GM19452 (cell line): ENCODE measurements at regions not wholly inside any gene's neighbourhood (a gene's known extent, or its start where the extent isn't known, plus 50 kb on each side); places are given as distances from the start of the nearest gene placed in this dataset.
"Not testable (repeated sequence)": the region's sequence is repeated elsewhere in the genome, so short reads cannot be mapped to it uniquely, and the experiment has no call there.

Experiments
- ATAC-seq: cut with Tn5 transposase; IDR thresholded peaks from one replicate; pipeline ENCODE4 v1.9.1; 2021; ENCODE audit not compliant: unreplicated experiment

DNA sequence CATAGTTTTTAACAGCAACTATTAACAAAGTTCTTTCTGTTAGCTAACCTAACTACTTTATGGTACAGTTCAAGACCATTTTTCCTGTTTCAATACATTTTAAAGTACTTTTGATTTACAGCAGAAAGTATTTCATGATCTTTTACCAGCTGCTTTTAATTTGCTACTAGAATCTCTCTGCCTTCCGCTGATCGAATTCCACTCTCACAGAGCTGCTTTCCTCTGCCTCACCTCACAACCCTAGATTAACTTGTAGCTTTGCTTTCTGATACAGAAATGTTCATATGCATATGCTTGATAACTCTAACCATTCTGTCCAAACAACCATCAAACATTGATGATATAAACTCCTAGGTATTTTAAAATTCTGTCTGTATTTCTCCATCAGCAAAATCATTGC lies 463.2 kb upstream of the ZEB2 start:
- no peak for ATAC-seq

DNA sequence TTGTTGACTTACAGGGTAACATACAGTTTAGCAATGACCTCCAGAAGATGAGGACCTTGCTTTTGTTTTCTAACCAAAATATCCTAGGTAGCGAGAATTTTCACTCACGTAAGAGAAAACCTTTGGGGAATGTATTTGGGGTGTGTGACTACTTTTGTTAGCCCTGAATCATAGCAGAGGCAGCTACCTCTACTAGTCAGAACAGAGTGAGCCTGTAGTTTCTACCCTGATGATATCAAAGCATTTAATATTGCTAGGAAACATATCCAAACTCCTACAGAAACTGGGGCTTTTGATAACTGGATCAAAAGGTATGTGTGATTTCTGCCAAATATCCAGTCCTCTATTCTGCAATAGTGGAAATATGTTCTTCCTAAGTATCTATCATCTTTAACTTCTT lies 462.6 kb upstream of the ZEB2 start:
- no peak for ATAC-seq

DNA sequence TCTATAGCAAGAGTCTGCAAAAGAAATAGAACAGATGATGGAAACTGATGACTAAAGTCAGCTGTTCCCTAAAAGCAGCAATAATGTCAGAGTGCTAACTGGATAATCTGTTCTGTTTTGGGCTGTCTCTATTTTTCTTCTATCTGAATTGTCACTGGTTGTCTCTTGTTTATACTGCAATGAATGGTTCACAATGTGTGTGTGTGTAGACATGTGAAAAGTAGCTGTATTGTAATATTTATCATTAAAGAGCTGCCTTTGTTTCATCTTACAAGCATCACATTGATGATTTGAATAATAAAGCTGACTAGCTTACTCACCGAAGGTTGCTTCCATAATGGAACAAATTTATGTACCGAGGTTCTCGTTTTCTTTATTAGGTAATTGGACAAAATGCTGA lies 456.0 kb upstream of the ZEB2 start:
- ATAC-seq: no peak

DNA sequence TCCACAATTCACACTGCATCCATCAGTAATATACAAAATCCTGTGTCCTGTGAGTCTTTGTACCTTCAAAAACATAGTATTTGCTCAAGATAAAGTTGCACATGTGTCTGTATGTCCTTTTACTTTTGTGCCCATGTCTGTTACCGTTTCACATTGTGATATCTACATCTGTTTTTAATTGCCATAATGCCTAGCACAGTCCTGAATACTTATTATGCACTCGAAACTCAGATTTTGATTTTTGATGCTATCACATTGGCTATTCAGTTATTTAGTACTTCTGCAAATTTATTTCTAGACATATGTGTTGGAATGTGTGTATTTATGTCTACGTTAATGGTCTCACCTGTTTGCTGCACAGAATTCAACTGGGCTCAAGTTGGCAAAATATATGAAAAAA lies 452.8 kb upstream of the ZEB2 start:
- ATAC-seq: no peak

DNA sequence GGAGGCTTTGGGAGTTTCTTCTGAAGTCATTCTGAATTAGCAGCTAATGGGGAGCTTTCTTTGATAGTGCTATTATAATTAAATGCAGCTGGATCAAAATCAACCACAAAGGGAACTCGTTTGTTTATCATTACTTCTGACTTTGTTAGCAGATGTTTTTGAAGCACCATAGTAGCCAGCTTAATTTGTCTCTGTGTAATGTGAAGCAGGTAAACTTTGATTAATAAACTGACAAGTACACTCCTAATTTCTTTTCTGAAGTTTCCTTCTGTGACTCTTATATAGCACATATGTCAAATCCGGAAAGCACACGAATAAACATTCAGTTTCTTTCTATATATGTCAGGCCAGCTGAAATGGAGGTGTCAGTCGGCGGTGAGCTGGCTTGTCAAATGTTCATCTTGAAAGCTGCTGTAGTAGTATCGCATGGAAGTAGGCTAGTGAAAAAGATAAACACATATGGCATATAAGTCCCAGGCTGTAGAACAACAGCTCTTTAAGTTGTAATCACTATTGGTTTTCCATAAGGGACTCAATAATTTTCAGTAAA lies 451.9 kb upstream of the ZEB2 start:
- ATAC-seq: no peak

DNA sequence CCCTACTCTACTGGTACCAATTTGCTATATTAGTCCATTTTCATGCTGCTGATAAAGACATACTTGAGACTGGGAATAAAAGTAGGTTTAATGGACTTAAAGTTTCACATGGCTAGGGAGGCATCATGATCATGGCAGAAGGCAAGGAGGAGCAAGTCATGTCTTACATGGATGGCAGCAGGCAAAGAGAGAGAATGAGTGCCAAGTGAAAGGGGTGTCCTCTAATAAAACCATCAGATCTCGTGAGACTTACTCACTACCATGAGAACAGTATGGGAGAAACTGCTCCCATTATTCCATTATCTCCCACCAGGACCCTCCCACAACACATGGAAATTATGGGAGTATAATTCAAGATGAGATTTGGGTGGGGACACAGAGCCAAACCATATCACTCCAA lies 450.5 kb upstream of the ZEB2 start:
- ATAC-seq: not testable (repeated sequence)

DNA sequence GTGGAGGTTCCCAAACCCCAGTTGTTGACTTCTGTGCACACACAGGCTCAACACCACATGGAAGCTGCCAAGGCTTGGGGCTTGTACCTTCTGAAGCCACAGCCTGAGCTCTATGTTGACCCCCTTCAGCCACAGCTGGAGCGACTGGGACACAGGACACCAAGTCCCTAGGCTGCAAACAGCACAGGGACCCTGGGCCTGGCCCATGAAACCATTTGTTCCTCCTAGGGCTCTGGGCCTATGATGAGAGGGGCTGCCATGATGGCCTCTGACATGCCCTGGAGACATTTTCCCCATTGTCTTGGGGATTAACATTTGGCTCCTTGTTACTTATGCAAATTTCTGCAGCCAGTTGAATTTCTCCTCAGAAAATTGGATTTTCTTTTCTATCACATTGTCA lies 449.6 kb upstream of the ZEB2 start:
- ATAC-seq: not testable (repeated sequence)

DNA sequence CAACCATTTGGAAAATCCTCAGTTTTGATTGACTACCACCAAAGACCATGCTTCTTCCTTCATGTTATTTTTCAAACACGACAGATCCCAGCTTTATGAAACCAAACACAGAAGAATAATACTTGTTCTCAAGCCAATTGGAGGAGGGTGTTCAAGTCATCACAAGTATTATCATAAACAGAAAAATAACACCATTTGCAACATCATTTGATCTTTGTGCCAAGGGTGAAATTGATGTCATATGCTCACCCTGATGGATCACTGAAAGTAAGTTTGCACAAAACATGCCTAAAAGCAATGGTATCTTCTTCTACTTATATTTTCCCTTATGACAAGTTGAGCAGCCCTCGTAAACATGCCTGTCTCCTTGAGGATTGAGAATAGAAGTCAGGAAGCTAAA lies 448.0 kb upstream of the ZEB2 start:
- ATAC-seq: no peak

DNA sequence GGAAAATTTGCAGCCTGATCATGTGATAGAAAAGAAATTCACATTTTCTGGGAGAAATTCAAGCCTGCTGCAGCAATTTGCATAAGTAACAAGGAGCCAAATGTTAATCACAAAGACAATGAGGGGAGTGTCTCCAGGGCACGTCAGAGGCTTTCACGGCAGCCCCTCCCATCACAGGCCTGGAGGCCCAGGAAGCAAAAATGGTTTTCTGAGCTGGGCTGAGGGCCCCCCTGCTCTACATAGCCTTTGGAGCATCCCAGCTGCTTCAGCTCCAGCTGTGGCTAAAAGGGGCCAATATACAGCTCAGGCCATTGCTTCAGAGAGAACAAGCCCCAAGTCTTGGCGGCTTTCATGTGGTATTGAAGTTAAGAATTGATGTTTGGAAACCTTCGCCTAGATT lies 445.3 kb upstream of the ZEB2 start:
- no peak for ATAC-seq

DNA sequence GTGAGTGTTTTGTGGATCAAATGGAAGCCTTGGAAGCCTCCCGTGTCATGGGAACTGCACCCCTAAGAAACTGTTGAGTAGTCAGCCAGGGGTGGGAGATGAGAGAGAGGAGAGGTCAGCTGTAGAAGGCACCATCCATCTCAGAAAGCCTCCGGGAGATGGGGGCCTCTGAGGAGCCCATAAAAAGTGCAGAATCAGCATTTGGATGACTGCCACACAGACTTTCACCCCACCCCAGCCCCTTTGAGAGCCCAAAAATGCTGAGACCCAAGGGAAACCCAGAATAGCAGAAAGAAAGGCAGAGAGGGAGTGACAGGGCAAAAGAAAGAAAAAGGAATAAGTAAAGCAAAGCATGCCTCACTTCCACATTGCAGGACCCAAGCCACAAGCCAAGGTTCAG lies 443.1 kb upstream of the ZEB2 start:
- no peak for ATAC-seq

DNA sequence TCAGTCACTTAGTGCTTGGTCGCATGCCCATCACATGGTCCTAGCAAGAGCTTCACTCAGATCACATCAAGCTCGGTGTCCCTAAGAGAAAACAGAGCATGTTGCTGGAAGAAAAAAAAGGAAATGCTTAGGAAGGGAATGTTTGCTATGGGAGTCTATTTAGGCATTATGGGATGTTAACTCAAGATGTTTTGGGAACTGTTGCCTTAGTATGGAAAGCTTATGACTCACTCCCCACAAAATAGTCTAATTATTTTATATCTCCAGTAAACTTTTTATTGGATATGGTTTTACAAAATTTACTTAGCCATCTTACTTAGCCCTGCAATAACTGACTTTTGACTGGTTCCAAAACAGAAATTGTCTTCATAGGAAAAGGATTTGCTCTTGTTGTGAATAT lies 439.5 kb upstream of the ZEB2 start:
- no peak for ATAC-seq

DNA sequence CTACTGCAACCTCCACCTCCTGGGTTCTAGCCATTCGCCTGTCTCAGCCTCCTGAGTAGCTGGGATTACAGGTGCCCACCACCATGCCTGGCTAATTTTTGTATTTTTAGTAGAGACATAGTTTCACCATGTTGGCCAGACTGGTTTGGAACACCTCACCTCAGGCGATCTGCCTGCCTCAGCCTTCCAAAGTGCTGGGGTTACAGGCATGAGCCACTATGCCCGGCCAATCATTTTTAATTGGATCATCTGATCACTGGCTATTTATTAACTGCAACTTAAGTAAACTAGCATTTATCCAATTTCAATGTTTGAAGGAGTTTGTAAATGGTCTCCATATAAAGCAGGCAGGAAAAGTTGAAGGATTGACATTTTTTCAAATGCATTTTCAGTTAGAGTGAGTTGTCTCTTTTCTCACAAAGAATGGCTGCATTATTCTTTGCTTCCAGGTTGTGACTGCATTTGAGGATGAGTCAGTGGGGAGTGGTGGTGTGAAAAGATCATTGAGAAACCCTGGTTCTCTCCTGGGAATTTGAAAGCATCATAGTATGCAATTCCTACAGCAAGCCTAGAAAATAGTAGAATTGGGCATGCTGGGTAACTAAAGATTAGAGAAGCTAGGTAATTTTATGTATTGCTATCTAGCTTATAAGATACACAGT lies 431.1 kb upstream of the ZEB2 start:
- ATAC-seq: no peak

DNA sequence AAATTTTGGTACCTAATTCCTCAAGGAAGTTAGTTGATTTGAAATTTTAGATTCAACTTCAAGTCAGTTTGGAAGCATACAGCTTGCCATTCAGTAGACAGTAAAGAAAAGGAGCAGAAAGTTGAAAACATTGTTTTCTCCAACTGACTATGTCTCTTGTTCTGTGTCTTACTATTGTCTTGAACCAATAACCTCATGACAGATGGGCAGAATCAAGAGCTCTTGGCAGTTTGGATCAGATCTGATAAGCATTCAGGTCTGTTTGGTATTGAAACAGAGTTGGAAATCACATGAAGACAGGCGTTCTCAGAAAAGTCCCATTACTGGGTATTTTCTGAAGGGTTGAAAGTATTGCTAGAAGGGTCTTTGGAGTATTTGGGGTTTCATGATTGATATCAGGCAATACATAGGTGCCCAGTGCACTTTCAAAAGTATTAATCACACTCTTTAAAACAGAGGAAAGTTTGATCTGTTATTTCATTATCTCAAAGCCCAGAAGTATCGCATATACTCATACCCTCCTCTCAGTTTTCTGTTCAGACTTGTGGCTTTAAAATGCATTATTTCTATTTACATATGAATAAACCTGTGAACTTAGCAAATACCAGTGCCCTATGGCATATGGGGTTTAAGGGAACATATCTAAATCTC lies 428.4 kb upstream of the ZEB2 start:
- ATAC-seq: no peak

DNA sequence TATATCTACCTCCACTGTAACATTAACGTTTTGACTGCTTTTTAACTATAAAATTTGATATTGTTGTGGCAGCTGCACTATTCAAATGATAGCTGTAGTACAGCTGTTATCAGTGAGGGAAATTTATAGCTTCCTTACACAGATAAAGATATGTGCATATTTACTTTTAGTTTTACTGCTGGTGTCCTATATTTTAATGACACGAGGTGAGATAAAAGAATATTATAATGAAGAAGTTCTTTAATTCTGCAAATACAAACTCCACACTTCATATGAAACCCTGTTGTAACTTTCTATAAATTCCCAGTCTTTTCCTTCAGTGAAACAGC lies 427.8 kb upstream of the ZEB2 start:
- ATAC-seq: no peak

DNA sequence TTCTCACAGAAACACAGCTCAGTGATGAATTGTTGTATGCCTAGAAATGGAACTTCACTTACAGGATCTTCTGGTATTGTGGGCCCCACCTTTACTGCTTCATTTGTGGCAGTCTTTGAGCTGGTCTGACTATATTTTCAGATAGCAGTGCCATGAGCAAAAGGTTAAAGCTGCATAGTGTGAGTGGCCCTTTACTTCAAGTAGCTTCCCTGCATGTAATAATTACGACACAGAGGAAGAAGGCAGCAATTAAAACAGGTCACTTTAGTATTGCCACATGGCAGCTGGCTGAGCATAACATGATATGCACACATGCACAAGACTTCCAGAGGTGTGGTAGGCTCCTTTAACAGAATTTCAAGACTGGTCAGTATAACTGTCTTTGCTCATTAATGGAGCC lies 426.3 kb upstream of the ZEB2 start:
- no peak for ATAC-seq

DNA sequence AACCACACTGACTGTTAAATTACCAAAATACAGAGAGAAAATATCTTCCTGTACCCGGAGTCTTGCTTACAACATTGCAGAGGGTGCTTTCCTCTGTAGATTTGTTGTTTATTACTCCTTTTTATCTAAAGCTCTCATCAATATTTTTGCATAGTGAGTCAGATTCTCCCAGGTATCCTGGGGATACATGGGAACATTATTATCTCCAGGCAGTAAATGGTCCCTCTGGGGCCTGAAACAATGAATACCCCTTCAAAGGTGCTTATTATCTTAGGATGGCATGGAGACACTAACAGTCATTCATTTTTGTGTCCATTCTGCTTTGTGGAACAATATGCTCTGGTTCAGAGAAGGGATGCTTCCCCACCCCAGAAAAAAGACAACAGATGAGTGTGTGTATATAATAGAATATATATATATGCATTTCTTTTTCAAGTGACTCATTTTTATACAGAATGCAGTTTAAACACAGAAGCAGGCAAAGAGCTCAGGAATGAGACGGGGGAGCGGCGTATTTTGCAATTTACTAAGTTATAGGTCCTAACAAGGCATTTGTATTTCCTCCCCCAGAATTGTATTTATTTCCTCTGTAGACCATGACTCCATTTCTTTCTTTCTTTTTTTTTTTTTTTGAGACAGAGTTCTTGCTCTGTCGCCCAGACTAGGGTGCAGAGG lies 424.8 kb upstream of the ZEB2 start:
- no peak for ATAC-seq

DNA sequence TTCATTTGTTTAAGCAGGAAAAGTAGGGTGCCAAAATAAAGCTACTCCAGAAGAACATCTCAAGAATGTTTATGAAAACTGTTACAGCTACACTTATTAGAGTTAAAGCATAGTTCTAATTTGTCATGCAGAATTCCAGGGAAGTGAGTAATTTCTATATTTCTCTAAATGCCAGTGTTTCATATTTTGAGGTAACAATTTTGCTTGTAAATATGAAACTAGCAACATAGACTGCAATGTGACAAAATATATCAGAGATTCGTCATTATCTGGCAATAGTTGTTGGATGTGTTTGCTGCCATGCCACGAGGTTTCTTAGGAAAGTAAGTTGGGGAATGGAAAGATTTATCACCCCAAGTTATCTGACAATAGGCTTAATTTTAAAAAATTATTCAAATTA lies 424.1 kb upstream of the ZEB2 start:
- ATAC-seq: no peak

DNA sequence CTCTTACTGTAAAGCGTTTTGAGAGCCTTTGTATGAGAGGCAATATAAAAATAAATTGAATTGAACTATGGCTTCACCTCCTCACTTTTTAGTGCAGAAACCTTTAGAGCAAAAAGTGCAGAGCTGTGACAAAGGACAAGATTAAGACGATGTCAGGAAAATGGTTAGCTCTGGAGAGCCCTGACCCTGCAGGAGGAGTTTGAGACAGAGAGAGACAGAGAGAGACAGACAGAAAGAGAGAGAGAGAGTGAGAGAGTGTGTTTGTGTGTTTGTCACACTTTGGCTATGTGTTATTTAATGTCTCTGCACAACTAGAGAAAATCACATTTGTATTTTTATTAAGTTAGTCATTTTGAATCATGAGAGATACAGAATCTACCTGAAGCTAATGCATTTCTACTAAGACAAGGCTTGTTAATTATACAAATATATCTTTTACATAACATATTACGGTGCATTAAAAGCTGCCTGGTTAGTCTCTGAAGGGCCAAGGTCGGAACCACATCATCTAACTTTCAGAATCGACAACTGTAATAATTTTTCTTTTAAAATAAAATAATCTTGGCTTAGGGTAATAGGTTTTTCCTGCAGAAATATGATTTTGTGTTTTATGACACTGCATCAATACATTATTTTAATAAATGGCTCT lies 423.5 kb upstream of the ZEB2 start:
- ATAC-seq: no peak

DNA sequence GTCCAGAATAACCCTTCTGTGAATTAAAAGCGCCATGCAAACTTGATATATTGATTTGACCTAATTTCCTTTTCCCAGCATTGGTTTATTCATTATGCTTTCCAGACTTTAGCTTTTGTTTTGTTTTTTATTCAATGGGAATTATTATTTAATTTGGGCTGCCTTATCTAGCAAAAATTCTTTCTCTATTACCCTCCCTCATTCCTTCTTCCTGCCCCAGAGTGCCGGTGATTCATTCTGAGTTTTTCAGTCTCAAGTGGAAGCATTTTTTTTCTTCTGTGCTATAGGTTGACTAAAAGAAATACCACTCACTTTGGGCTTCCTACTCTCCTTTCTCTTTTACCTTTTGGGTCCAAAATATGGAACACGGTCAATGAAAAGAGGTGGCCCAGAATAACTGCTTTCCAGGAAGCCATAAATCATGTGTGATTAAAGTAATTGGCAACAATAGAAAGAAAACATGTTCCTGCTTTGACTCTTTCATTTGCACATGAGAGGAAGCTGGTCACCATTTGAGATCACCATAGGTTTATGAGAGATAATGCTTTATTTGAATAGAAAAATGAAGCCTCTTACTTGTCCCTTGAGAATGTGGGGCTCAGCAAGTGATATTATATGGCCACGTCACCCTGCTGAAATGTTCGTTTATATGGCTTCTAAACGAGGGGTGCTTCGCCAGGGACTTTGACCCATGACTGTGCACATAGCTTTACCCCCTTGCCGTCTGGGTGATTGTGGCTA lies 422.8 kb upstream of the ZEB2 start:
- no peak for ATAC-seq

DNA sequence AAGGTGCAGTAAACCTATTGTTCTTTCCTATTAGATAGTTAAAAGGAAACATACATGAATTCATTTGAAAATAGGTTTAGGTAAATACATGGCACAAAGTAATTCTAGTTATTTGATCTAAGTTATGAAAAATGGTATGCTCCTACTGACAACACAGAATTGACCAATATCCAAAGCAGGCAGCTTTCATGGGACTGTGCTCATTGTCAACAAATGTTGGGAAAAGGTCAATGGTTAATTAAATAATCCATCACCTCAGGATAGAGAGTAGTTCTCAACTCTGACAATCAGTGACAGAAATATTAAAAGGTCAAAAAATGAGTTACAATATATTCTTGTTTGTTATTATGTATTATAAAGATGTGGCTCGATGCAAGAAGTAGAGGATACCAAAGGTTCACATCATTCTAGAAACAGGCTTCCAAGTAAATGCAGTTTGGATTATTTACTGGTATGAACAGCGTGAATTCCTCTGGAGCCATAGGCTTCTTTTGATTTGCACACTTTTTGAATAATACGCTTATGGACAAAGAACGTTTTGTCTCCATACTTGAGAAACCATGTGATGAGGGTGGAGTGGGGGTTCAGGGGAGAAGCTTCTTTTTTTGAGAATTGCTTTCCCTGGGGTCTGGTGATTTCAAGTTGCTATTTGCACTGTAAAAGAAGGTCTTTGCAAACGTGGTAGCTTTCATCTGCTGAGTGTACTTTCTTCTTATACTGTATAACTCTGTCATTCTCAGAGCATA lies 422.0 kb upstream of the ZEB2 start:
- no peak for ATAC-seq

DNA sequence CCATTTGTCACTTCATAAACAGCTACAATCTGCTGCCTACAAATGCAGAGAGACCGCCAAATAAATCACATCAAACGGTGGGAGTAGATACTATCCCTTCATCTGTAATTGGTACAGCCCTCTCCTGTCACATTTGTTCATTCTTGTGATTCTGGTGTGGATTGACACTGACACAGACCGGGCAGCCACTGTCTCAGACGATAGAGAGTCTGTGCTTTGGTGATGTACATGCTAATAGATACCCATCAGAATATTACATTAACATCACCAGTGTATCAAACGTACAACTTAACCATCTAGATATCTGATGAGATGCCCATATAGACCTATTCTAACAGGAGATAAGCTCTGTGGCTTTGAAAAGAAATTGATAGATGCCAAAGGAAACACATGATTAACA lies 419.7 kb upstream of the ZEB2 start:
- ATAC-seq: no peak
